HG03139 (cell line): ENCODE measurements at regions not wholly inside any gene's neighbourhood (a gene's known extent, or its start where the extent isn't known, plus 50 kb on each side); places are given as distances from the start of the nearest gene placed in this dataset.

Experiments
- ATAC-seq: cut with Tn5 transposase; IDR thresholded peaks from one replicate; pipeline ENCODE4 v1.9.1; 2021; ENCODE audit not compliant: unreplicated experiment

DNA sequence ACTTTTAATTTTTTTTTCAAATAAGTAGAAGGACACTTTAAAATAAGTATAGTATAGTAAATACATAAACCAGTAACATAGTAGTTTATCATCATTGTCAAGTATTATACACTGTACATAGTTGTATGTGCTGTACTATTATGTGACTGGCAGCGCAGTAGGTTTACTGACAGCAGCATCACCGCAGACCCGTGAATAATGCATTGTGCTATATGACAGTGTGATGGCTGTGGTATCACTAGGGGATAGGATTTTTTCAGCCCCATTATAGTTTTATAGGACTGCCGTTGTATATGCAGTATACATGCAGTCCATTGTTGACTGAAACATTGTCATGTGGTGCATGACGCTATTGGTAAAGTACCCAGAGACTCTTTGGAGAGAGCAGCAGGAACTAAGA is 306.5 kb downstream of the SQOR start:
- no peak for ATAC-seq

DNA sequence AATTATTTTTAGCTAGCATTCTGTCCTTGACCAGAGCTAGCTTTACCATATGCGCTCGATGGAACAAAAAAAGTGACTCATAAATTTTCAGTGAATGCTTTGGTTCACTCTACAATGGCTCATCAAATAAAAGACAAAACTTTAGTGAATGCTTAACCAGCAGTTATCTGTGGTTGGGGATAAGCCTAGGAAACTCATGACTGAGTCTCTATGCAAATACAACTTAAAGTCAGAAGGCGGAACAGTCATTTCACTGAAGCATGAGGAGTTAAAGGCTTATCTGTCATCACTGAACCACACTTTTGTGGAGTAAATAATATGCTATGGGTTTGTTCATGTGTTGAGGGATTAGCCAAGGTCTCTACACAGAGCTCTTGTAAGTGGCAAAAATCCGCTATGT is 308.4 kb downstream of the SQOR start:
- peak; percentile 65 for ATAC-seq

GRCh38 chr15:45946111-45946510 is 311.3 kb downstream of the SQOR start:
- ATAC-seq = no peak

- no peak for ATAC-seq
These were observed 313.4 kb downstream of the SQOR start for GRCh38 chr15:45948181-45948621.

GRCh38 chr15:45958924-45959323 is 324.1 kb downstream of the SQOR start:
- ATAC-seq = no peak

- no peak for ATAC-seq
These were observed 327.9 kb downstream of the SQOR start for GRCh38 chr15:45962733-45963132.

- no peak for ATAC-seq
These were observed 335.7 kb downstream of the SQOR start for GRCh38 chr15:45970542-45970941.

DNA sequence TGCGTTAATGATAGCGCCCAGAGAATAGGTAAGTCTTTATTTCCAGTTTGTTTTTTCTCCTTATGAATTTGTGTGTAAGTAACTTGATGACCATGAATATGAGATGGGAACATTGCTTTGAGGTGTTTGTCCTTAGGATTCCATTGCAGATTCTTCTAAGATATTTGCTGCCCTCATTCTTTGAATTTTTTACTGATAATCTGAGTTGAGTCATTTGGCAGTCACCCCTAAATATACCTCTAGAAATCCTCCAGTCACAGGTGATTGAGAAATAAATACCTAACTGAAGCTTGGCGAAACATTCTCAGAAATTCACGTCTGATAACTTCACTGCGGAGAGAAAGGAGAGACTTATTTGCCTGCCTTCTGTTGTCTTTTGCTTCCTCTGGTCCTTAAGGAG is 345.5 kb downstream of the SQOR start:
- no peak for ATAC-seq

DNA sequence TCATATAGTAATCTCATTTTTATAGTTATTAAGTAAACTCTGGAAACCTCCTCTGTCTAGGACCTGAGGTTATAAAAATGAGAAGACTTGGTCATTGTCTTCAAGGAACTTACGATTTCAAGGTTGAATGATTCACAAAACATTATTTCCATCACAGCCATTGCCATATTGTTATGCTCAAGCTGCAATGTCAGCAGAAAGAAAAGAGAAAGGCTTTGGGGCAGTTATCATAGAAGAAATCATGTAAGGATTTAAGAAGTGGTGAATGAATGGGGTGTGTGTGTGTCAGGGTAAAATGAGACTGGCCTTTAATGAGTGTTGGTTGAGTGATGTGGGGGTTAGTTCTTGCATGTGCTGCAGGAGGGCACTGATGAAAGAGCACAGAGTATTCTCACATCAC is 346.8 kb downstream of the SQOR start:
- no peak for ATAC-seq

DNA sequence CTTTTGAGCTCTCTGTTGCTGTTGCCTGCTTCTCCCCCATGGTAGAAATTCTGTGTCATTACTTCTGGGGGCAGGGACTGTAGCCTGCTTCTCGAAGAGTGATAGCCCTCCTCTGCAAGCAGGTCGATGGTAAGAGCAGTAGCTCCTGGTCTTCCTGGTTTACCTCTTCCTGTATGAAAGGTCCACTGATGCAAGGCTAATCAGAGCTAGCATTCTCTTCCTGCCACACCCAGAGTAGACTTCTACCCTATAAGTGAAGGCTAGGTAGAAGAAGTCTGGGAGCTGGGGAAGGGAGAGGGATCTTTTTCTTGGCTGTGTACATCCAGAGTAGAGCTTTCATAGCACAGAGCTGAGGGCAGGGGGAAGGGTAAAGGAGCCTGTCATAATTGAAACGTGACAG is 357.0 kb downstream of the SQOR start:
- no peak for ATAC-seq

GRCh38 chr15:45993072-45993471 is 358.2 kb downstream of the SQOR start:
- ATAC-seq = no peak

DNA sequence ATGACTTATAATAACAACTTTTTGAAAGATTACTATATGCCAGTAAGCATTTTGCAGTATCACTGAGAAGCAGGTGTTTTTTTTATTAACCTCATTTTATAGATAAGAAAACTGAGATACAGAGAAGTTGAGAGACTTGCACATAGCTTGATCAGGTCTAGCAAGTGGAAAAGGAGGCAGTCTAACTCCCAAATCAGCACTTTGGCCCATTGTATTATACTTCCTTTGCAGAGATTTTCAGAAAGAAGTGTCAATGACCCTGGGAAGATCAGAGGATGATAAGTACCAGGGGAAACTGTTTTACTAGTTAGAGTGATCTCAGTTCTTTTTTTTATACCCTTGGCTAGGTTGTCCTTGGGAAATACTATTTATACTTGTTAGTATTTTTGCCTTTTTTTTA is 358.7 kb downstream of the SQOR start:
- no peak for ATAC-seq

DNA sequence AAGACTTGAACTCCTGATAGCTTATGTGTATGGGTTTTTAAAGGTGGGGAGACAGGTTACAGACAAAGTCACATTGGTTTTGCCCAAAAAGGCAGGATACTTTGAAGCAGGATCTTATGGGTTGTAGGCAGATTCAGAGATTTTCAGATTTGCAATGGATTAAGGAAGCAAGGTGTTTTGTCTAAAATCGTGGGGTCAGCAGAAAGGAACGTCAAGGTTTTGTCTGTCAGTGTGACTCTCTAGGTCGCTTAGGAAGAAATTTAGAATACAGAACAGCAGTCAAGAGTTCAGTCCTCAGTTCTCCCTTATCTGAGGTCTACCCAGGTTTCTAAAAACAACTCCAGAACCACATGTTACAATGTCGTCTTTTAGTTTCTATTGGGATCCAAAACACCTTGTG is 361.0 kb downstream of the SQOR start:
- ATAC-seq = no peak

GRCh38 chr15:46014532-46014931 is 379.7 kb downstream of the SQOR start:
- no peak for ATAC-seq

- ATAC-seq = no peak
These were observed 399.9 kb downstream of the SQOR start for GRCh38 chr15:46034755-46035154.

DNA sequence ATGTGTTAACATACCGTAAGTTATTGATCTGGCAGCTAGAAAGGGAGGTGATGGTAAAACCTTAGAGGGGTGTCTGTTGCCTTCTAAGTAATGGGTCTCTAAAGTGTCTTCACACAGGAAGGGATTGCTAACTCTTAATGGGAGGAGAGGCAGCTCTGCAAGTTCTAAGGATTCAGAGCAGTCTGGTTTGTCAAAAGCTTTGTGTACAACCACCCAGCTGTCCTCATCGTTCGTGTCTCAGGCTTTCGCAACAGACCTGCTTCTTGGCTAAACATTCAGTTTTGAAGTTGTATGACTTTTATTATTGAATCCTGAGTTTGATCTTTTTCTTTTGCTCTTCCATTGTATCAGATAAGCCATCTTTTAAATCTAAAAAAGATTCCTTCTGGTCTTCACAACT is 404.9 kb downstream of the SQOR start:
- no peak for ATAC-seq

GRCh38 chr15:46041905-46042304 is 407.1 kb downstream of the SQOR start:
- ATAC-seq = no peak

GRCh38 chr15:46059921-46060594 is 425.2 kb downstream of the SQOR start:
- ATAC-seq = no peak

GRCh38 chr15:46061002-46061401 is 426.2 kb downstream of the SQOR start:
- no peak for ATAC-seq

DNA sequence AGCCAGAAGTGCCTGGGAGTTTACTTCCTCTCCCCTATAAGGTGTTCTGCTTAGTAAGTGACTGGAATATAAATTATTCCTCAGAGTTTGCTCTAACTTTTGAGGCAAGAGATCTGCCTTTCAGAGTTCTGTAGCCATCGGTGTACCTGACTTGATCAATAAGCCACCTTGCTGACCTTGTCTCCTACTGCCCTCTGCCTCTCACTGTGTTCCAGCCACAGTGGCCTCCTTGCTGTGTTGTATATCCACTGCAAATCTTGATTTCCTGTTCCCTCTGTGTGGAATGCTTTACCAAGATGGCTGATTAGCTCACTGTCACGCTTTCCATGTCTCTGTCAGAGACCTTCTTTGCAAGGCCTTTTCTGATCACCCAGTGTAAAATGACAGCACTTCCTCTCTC is 442.4 kb downstream of the SQOR start:
- ATAC-seq = no peak

- no peak for ATAC-seq
These were observed 444.2 kb downstream of the SQOR start for GRCh38 chr15:46079046-46079445.

DNA sequence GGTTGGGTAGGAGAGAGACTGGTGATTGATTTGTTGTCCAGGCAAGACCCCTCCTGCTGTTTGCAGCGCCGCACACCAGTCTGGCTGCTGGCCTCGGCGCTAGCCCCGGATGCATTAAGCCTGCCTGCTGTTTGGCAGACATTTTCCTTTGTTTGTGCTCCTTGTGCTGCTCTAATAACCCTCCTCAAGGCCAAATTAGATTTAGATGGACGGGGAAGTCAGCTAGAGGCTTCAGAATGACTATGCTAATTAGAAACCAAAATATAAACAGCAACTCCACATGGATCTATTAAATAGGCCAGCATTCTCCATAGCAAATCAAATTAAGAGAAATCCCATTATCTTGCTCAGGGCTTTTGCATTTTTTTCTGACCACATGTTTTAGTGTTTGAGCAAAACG is 445.2 kb downstream of the SQOR start:
- ATAC-seq = no peak
